HG02763 (cell line): ENCODE measurements at regions not wholly inside any gene's neighbourhood (a gene's known extent, or its start where the extent isn't known, plus 50 kb on each side); places are given as distances from the start of the nearest gene placed in this dataset.

Experiments used
- ATAC-seq: cut with Tn5 transposase; IDR thresholded peaks from one replicate; pipeline ENCODE4 v1.9.1; 2021; ENCODE audit warnings: mild to moderate bottlenecking, moderate library complexity; ENCODE audit not compliant: unreplicated experiment

- ATAC-seq, result peak; percentile 88
Measured at GRCh38 chr6:40912158-40912946, 126.7 kb downstream of the UNC5CL start.

- ATAC-seq, result no peak
Measured at GRCh38 chr6:40910260-40910893, 128.6 kb downstream of the UNC5CL start.

GRCh38 chr6:40909811-40910210 lies 129.2 kb downstream of the UNC5CL start:
- ATAC-seq, result no peak

GRCh38 chr6:40907198-40907701 lies 131.8 kb downstream of the UNC5CL start:
- no peak for ATAC-seq

GRCh38 chr6:40906759-40907158 lies 132.3 kb downstream of the UNC5CL start:
- no peak for ATAC-seq

GRCh38 chr6:40904583-40905194 lies 134.3 kb downstream of the UNC5CL start:
- no peak for ATAC-seq

GRCh38 chr6:40903456-40903855 lies 135.6 kb downstream of the UNC5CL start:
- no peak for ATAC-seq

GRCh38 chr6:40901322-40902055 lies 137.5 kb downstream of the UNC5CL start:
- no peak for ATAC-seq

- ATAC-seq, result no peak
Measured at GRCh38 chr6:40900791-40901190, 138.2 kb downstream of the UNC5CL start.

- ATAC-seq, result no peak
Measured at GRCh38 chr6:40899684-40900155, 139.3 kb downstream of the UNC5CL start.

- ATAC-seq, result no peak
Measured at GRCh38 chr6:40898073-40898472, 140.9 kb downstream of the UNC5CL start.

- ATAC-seq, result no peak
Measured at GRCh38 chr6:40897390-40898003, 141.5 kb downstream of the UNC5CL start.

- no peak for ATAC-seq
Measured at GRCh38 chr6:40896696-40897095, 142.3 kb downstream of the UNC5CL start.

GRCh38 chr6:40894962-40895799 lies 143.8 kb downstream of the UNC5CL start:
- no peak for ATAC-seq

GRCh38 chr6:40893021-40893420 lies 146.0 kb downstream of the UNC5CL start:
- no peak for ATAC-seq

GRCh38 chr6:40892223-40892622 lies 146.8 kb downstream of the UNC5CL start:
- no peak for ATAC-seq

- ATAC-seq, result no peak
Measured at GRCh38 chr6:40891686-40892085, 147.3 kb downstream of the UNC5CL start.

GRCh38 chr6:40891131-40891530 lies 147.9 kb downstream of the UNC5CL start:
- ATAC-seq, result no peak

- no peak for ATAC-seq
Measured at GRCh38 chr6:40889137-40889832, 149.7 kb downstream of the UNC5CL start.
